ENCODE measurements at regions not wholly inside any gene's neighbourhood (a gene's known extent, or its start where the extent isn't known, plus 50 kb on each side); places are given as distances from the start of the nearest gene placed in this dataset.

DNA sequence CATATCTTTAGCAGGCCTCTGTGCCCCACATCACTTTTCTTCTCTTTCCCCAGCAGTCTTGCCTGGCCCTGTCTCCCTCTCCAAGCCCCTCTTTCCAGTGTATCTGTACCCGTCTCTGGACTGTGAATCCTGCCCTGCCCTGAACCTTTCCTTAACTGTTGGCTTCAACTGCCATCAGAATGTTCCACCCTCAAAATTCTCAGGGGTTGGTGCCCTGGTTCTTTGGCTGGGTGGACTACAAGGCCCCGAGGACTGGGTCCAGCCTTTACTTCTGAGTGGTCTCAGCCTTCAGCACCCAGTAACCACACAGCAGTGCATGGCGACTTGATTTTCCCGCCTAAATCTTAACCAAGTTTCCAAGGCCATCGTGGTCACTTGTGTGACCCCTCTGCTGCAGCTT, 333.5 kb upstream of the RGMA start:
- no peak overlapping the region for H3K4me2 ChIP-seq (ENCODE audit: low read depth, low read length)
- no peaks in the 10 kb centered on the region for H3K27me3 ChIP-seq (ENCODE audit: control insufficient read depth, insufficient read depth, low read length)
- H2AK9ac ChIP-seq (replicated peaks; ENCODE audit: low read depth, low read length, poor library complexity): no peak overlapping the region
- intact Hi-C loops (cut with micrococcal nuclease): no loop called here
- H3K14ac ChIP-seq (replicated peaks; ENCODE audit: low read depth, low read length): no peak overlapping the region
- H3K56ac ChIP-seq (ENCODE audit: extremely low read depth, insufficient read depth, low read length): no peak overlapping the region
- H4K20me1 ChIP-seq (ENCODE audit: insufficient read depth, low read length): no peaks in the 10 kb centered on the region
- no peak overlapping the region for H4K5ac ChIP-seq (ENCODE audit: low read depth, low read length)
- ATAC-seq (ENCODE audit: low read depth) (no peak), DNase-seq (no peak)
- no peak for TF ChIP-seq POLR2A (IDR thresholded peaks at IDR 0.05; ENCODE audit: low read depth, low read length)
- TF ChIP-seq CEBPB (IDR thresholded peaks at IDR 0.05; ENCODE audit: low read depth, low read length): no peak
- no peak for TF ChIP-seq CHD1 (IDR thresholded peaks at IDR 0.05; ENCODE audit: low read depth, low read length)
- TF ChIP-seq, protein P1, sequence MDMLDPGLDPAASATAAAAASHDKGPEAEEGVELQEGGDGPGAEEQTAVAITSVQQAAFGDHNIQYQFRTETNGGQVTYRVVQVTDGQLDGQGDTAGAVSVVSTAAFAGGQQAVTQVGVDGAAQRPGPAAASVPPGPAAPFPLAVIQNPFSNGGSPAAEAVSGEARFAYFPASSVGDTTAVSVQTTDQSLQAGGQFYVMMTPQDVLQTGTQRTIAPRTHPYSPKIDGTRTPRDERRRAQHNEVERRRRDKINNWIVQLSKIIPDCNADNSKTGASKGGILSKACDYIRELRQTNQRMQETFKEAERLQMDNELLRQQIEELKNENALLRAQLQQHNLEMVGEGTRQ (IDR thresholded peaks at IDR 0.05; ENCODE audit: low read depth, low read length): no peak
- TF ChIP-seq RCOR1 (IDR thresholded peaks at IDR 0.05; ENCODE audit: insufficient replicate concordance, low read length): no peak
- TF ChIP-seq RAD21 (IDR thresholded peaks at IDR 0.05; ENCODE audit: low read length): no peak
- TF ChIP-seq, protein P2, sequence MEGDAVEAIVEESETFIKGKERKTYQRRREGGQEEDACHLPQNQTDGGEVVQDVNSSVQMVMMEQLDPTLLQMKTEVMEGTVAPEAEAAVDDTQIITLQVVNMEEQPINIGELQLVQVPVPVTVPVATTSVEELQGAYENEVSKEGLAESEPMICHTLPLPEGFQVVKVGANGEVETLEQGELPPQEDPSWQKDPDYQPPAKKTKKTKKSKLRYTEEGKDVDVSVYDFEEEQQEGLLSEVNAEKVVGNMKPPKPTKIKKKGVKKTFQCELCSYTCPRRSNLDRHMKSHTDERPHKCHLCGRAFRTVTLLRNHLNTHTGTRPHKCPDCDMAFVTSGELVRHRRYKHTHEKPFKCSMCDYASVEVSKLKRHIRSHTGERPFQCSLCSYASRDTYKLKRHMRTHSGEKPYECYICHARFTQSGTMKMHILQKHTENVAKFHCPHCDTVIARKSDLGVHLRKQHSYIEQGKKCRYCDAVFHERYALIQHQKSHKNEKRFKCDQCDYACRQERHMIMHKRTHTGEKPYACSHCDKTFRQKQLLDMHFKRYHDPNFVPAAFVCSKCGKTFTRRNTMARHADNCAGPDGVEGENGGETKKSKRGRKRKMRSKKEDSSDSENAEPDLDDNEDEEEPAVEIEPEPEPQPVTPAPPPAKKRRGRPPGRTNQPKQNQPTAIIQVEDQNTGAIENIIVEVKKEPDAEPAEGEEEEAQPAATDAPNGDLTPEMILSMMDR (conservative IDR thresholded peaks at IDR 0.05; ENCODE audit: low read depth, low read length): no peak
- no peak for TF ChIP-seq FOS (IDR thresholded peaks at IDR 0.05; ENCODE audit: low read depth, low read length)
- TF ChIP-seq, protein P3, sequence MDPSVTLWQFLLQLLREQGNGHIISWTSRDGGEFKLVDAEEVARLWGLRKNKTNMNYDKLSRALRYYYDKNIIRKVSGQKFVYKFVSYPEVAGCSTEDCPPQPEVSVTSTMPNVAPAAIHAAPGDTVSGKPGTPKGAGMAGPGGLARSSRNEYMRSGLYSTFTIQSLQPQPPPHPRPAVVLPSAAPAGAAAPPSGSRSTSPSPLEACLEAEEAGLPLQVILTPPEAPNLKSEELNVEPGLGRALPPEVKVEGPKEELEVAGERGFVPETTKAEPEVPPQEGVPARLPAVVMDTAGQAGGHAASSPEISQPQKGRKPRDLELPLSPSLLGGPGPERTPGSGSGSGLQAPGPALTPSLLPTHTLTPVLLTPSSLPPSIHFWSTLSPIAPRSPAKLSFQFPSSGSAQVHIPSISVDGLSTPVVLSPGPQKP (IDR thresholded peaks at IDR 0.05; ENCODE audit: borderline replicate concordance, low read depth, low read length): no peak
- TF ChIP-seq BHLHE40 (IDR thresholded peaks at IDR 0.05; ENCODE audit: low read depth, low read length): no peak
- no peak for TF ChIP-seq MAZ (IDR thresholded peaks at IDR 0.05; ENCODE audit: borderline replicate concordance, low read depth, low read length)
- TF ChIP-seq MAFK (IDR thresholded peaks at IDR 0.05; ENCODE audit: low read depth, low read length): no peak
- no peak for TF ChIP-seq RFX5 (IDR thresholded peaks at IDR 0.05; ENCODE audit: low read depth, low read length)
- TF ChIP-seq SMC3 (IDR thresholded peaks at IDR 0.05; ENCODE audit: low read depth, low read length): no peak
- TF ChIP-seq MXI1 (IDR thresholded peaks at IDR 0.05; ENCODE audit: borderline replicate concordance, low read depth, low read length): no peak
- TF ChIP-seq NFE2L2 (IDR thresholded peaks at IDR 0.05; ENCODE audit: low read depth, low read length): no peak
- H3K9ac ChIP-seq (ENCODE audit: low read depth, low read length): no peak overlapping the region
- H3K4ac ChIP-seq (ENCODE audit: low read depth, low read length): no peak overlapping the region
- WGBS, 2 experiments (ENCODE audit: extremely low coverage in 2 of 2, insufficient read length in 1 of 2): 20% methylated on average over 1 of the region's 5 CpGs; no CpG with 5 or more reads in 1 of the 2 experiments
- no TSS peak for BruUV-seq (replicated peaks)
- H2BK15ac ChIP-seq (ENCODE audit: low read depth, low read length): no peak overlapping the region
- dilution Hi-C loops (cut with HindIII; ENCODE audit: low sequenced_read_pairs, unreplicated experiment): no loop called here
- H4K91ac ChIP-seq (ENCODE audit: insufficient read depth, low read depth, low read length): no peak overlapping the region
- no peaks in the 10 kb centered on the region for H3K9me1 ChIP-seq (ENCODE audit: insufficient read depth, low read length)
- in situ Hi-C loops (cut with MboI; ENCODE audit: low sequenced_read_pairs): no loop called here
- CTCF ChIA-PET: no interaction called here
- H2AFZ ChIP-seq (replicated peaks; ENCODE audit: low read length, poor library complexity): no peak overlapping the region
- no peak overlapping the region for H2AK5ac ChIP-seq (ENCODE audit: low read depth, low read length)
- no peaks in the 10 kb centered on the region for H3K79me1 ChIP-seq (ENCODE audit: low read depth in 1 of 2, low read length in 2 of 2)
- H2BK120ac ChIP-seq (ENCODE audit: low read depth, low read length): no peak overlapping the region
- H2BK20ac ChIP-seq (ENCODE audit: low read depth, low read length): no peak overlapping the region
- H3K23ac ChIP-seq (ENCODE audit: low read depth, low read length): no peak overlapping the region
- no peaks in the 10 kb centered on the region for H3K4me1 ChIP-seq (ENCODE audit: control insufficient read depth, insufficient read depth, low read length)
- no peak overlapping the region for H3K4me3 ChIP-seq (ENCODE audit: insufficient read depth, low read depth, low read length)
- H3K18ac ChIP-seq (ENCODE audit: low read depth, low read length): no peak overlapping the region
- no peak overlapping the region for H2BK5ac ChIP-seq (ENCODE audit: low read depth, low read length, poor library complexity, severe bottlenecking)
- no peaks in the 10 kb centered on the region for H3K36me3 ChIP-seq (ENCODE audit: control insufficient read depth, insufficient read depth, low read length)
- peaks cover 41% of the 10 kb centered on the region for H3K9me3 ChIP-seq (ENCODE audit: control insufficient read depth, insufficient read depth, low read length)
- no peak overlapping the region for H3K27ac ChIP-seq (ENCODE audit: insufficient read depth, low read length)
- H4K8ac ChIP-seq (ENCODE audit: low read depth in 2 of 2, low read length in 2 of 2): no peak overlapping the region
- POLR2A ChIA-PET (ENCODE audit: unreplicated experiment): no interaction called here
